ENCODE measurements at regions not wholly inside any gene's neighbourhood (a gene's known extent, or its start where the extent isn't known, plus 50 kb on each side); places are given as distances from the start of the nearest gene placed in this dataset.
"Not testable (repeated sequence)": the region's sequence is repeated elsewhere in the genome, so short reads cannot be mapped to it uniquely, and the experiment has no call there.

DNA sequence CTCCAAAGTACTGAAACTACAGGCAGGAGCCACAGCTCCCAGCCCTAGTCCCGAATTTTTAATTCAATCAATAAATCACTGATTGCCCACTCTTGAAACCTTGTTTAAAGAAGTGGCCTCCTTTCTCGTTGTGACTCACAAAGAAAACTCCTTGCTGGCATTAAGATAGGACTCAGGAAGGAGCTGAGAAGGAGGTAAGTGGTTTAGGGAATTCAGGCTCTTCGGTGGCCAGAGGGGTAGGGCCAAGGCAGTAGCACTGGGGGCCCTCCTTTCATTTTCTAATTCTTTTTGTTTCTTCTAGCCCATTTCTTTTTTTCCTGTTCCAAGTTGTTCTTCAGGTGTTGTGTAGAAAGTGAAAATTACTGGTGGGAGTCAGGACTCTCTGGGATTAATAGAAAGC, 86.2 kb upstream of the OR9Q1 start:
- H3K4me1 ChIP-seq (replicated peaks in 1 of 2), result no peaks in the 10 kb centered on the region
- 10 to 70% (median 35%) methylated on average over 1 to 3 of the region's 3 CpGs; no CpG with 5 or more reads in 1 of the 10 experiments for WGBS, 10 experiments
- in situ Hi-C loops (cut with MboI; ENCODE audit: low pct_unique_long_range_greater_than_20kb in 2 of 9, low sequenced_read_pairs in 9 of 9, unreplicated experiment in 9 of 9), result no loop called here
- H3K4me3 ChIP-seq, result no peak overlapping the region
- no peak overlapping the region for H3K27ac ChIP-seq
- ATAC-seq (replicated peaks in 6 of 8), result no peak

DNA sequence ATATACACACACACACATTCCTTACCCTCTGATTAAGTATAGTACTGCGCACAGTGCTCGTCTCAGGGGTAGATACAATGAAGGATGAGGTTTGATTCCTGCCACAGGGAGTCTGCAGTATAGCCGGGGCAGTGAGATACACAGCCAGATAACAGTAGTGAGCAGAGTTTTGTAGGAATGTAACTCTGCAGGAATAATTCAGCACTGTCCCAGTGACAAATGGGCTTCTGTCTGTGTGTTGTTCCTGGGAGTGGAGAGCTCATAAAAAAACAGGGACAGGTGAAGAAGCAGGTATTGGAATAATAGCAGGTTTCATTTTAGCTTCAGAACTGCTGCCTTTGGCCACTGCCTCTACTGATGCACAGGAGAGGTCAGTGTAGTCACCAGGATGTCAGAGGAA, 85.3 kb upstream of the OR9Q1 start:
- no peaks in the 10 kb centered on the region for H3K4me1 ChIP-seq (replicated peaks in 1 of 2)
- peak in 1 of 8 experiments; percentile 36 for ATAC-seq (replicated peaks in 6 of 8)
- WGBS, 10 experiments, result 80% methylated on average over 1 of the region's 3 CpGs; no CpG with 5 or more reads in 8 of the 10 experiments
- in situ Hi-C loops (cut with MboI; ENCODE audit: low pct_unique_long_range_greater_than_20kb in 2 of 9, low sequenced_read_pairs in 9 of 9, unreplicated experiment in 9 of 9), result no loop called here
- no peak overlapping the region for H3K27ac ChIP-seq
- H3K4me3 ChIP-seq, result no peak overlapping the region

- Histone ChIP-seq H3K27ac (no peak overlapping the region), H3K4me3 (no peak overlapping the region), H3K4me1 (replicated peaks in 1 of 2) (no peaks in the 10 kb centered on the region)
- no peak for ATAC-seq (replicated peaks in 6 of 8)
- in situ Hi-C loops (cut with MboI; ENCODE audit: low pct_unique_long_range_greater_than_20kb in 2 of 9, low sequenced_read_pairs in 9 of 9, unreplicated experiment in 9 of 9), result no loop called here
- WGBS, 10 experiments, result 0 to 100% (median 73%) methylated on average over 1 to 4 of the region's 4 CpGs
These were observed 83.5 kb upstream of the OR9Q1 start for GRCh38 chr11:57940044-57940756.

- in situ Hi-C loops (cut with MboI; ENCODE audit: low pct_unique_long_range_greater_than_20kb in 2 of 9, low sequenced_read_pairs in 9 of 9, unreplicated experiment in 9 of 9), result no loop called here
- no peak overlapping the region for H3K27ac ChIP-seq
- WGBS, 10 experiments, result 0 to 40% (median 17%) methylated on average over 1 to 2 of the region's 3 CpGs; no CpG with 5 or more reads in 7 of the 10 experiments
- ATAC-seq (replicated peaks in 6 of 8), result no peak
- H3K4me3 ChIP-seq, result no peak overlapping the region
- H3K4me1 ChIP-seq (replicated peaks in 1 of 2), result no peaks in the 10 kb centered on the region
These were observed 81.8 kb upstream of the OR9Q1 start for GRCh38 chr11:57941875-57942274.

- WGBS, 10 experiments, result 29 to 83% (median 80%) methylated on average over 1 of the region's 1 CpG; no CpG with 5 or more reads in 7 of the 10 experiments
- H3K4me1 ChIP-seq (replicated peaks in 1 of 2), result no peaks in the 10 kb centered on the region
- H3K27ac ChIP-seq, result no peak overlapping the region
- no peak overlapping the region for H3K4me3 ChIP-seq
- in situ Hi-C loops (cut with MboI; ENCODE audit: low pct_unique_long_range_greater_than_20kb in 2 of 9, low sequenced_read_pairs in 9 of 9, unreplicated experiment in 9 of 9), result no loop called here
- ATAC-seq (replicated peaks in 6 of 8), result peak in 2 of 8 experiments; percentile 90 to 95
These were observed 80.9 kb upstream of the OR9Q1 start for GRCh38 chr11:57942808-57943207.

DNA sequence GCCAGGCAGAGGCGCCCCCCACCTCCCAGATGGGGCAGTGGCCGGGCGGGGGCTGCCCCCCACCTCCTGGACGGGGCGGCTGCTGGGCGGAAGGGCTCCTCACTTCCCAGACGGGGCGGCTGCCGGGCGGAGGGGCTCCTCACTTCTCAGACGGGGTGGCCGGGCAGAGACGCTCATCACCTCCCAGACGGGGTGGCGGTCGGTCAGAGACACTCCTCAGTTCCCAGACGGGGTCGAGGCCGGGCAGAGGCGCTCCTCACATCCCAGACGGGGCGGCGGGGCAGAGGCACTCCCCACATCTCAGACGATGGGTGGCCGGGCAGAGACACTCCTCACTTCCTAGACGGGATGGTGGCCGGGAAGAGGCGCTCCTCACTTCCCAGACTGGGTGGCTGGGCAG, 79.9 kb upstream of the OR9Q1 start:
- H3K4me3 ChIP-seq; ATAC-seq (replicated peaks in 6 of 8); H3K4me1 ChIP-seq (replicated peaks in 1 of 2); in situ Hi-C loops (cut with MboI; ENCODE audit: low pct_unique_long_range_greater_than_20kb in 2 of 9, low sequenced_read_pairs in 9 of 9, unreplicated experiment in 9 of 9); H3K27ac ChIP-seq: not testable (repeated sequence)
- no CpG with 5 or more reads among the region's 28 CpGs for WGBS, 10 experiments

DNA sequence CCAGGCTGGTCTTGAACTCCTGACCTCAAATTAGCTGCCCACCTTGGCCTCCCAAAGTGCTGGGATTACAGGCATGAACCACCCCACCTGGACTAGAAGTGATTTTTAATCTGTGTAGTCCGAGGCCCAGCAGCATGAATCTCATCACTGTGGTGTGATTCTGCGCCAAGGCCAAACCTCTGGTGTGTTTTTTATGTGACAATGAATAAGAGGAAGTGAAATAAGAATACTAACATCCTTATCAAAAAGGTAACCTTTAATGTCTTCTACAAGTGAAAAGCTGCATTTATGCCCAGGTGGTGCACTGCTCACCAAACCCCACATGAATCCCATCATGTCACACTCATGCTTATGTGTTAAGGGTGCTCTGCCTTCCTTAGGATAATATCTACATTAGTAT, 77.1 kb upstream of the OR9Q1 start:
- H3K4me1 ChIP-seq (replicated peaks in 1 of 2), result no peaks in the 10 kb centered on the region
- no peak overlapping the region for H3K27ac ChIP-seq
- ATAC-seq (replicated peaks in 6 of 8), result no peak
- 33 to 94% (median 83%) methylated on average over 2 of the region's 2 CpGs; no CpG with 5 or more reads in 5 of the 10 experiments for WGBS, 10 experiments
- in situ Hi-C loops (cut with MboI; ENCODE audit: low pct_unique_long_range_greater_than_20kb in 2 of 9, low sequenced_read_pairs in 9 of 9, unreplicated experiment in 9 of 9), result no loop called here
- H3K4me3 ChIP-seq, result no peak overlapping the region

DNA sequence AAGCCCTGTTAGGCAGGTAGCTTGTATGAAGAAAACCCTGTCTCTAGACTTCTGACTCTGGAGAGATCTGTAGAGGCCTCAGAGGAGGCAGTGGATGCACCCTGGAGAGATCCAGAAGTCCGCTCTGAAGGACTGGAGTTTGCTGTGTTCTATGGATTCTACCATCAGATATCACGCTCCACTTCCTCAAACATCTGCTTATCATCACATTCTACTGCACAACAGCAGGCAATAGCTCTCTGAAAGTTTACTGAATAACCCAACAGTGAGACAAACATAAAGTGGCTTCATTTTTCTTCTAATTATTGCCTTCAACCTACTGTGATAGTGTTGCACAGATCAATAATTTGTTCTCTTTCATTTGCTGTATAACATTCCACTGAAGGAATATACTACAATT, 59.0 kb upstream of the OR9Q1 start:
- H3K4me1 ChIP-seq (replicated peaks in 1 of 2), result no peaks in the 10 kb centered on the region
- no peak for ATAC-seq (replicated peaks in 6 of 8)
- no peak overlapping the region for H3K4me3 ChIP-seq
- in situ Hi-C loops (cut with MboI; ENCODE audit: low pct_unique_long_range_greater_than_20kb in 2 of 9, low sequenced_read_pairs in 9 of 9, unreplicated experiment in 9 of 9), result loop anchor here in 1 of 9 experiments (25.0 kb wide), 1 partner anchor 102 kb away; no protein-coding TSS in a partner anchor
- H3K27ac ChIP-seq, result no peak overlapping the region
- 0 to 100% (median 89%) methylated on average over 1 to 2 of the region's 2 CpGs; no CpG with 5 or more reads in 4 of the 10 experiments for WGBS, 10 experiments

GRCh38 chr11:57971272-57972012, 52.2 kb upstream of the OR9Q1 start:
- 30 to 96% (median 77%) methylated on average over 1 to 6 of the region's 6 CpGs for WGBS, 10 experiments
- H3K4me1 ChIP-seq (replicated peaks in 1 of 2), result no peaks in the 10 kb centered on the region
- ATAC-seq (replicated peaks in 6 of 8), result no peak
- H3K27ac ChIP-seq, result no peak overlapping the region
- H3K4me3 ChIP-seq, result no peak overlapping the region
- in situ Hi-C loops (cut with MboI; ENCODE audit: low pct_unique_long_range_greater_than_20kb in 2 of 9, low sequenced_read_pairs in 9 of 9, unreplicated experiment in 9 of 9), result loop anchor here in 1 of 9 experiments (25.0 kb wide), 1 partner anchor 109 kb away; no protein-coding TSS in a partner anchor

- in situ Hi-C loops (cut with MboI; ENCODE audit: low pct_unique_long_range_greater_than_20kb in 2 of 9, low sequenced_read_pairs in 9 of 9, unreplicated experiment in 9 of 9), result loop anchor here in 1 of 9 experiments (25.0 kb wide), 1 partner anchor 110 kb away; no protein-coding TSS in a partner anchor
- H3K4me1 ChIP-seq (replicated peaks in 1 of 2), result no peaks in the 10 kb centered on the region
- no peak for ATAC-seq (replicated peaks in 6 of 8)
- H3K27ac ChIP-seq, result no peak overlapping the region
- WGBS, 10 experiments, result 50 to 100% (median 78%) methylated on average over 1 to 2 of the region's 2 CpGs; no CpG with 5 or more reads in 3 of the 10 experiments
- no peak overlapping the region for H3K4me3 ChIP-seq
These were observed 51.7 kb upstream of the OR9Q1 start for GRCh38 chr11:57972013-57972367.

Measured in motor neuron (in vitro differentiated cells).